H1 (cell line): ENCODE measurements at regions not wholly inside any gene's neighbourhood (a gene's known extent, or its start where the extent isn't known, plus 50 kb on each side); places are given as distances from the start of the nearest gene placed in this dataset.

Source experiments
- MAFK ChIP-seq: IDR thresholded peaks from 2 replicates; pipeline ENCODE4 v1.6.1; 2012; ENCODE audit warnings: low read depth, mild to moderate bottlenecking, improper control_type of control experiment, low read length

GRCh38 chr5:115378754-115379153, 82.3 kb upstream of the CCDC112 start (continued):
- TF ChIP-seq MAFK = no peak
- TF ChIP-seq, all 59 proteins: peak for 0
